Esophagus (tissue), 2 donors: ENCODE measurements at regions not wholly inside any gene's neighbourhood (a gene's known extent, or its start where the extent isn't known, plus 50 kb on each side); places are given as distances from the start of the nearest gene placed in this dataset.

Experiments used
- H3K27ac ChIP-seq, 2 donors: one replicate each; pipeline ENCODE4 v1.5.1; 2013; ENCODE audit warnings: low read depth in 2 of 2, mild to moderate bottlenecking in 2 of 2, inconsistent platforms in 1 of 2, low read length in 1 of 2, moderate library complexity in 1 of 2
- H3K27me3 ChIP-seq, 2 donors: one replicate each; pipeline ENCODE4 v1.6.1; 2013; ENCODE audit warnings: low read length in 2 of 2, control low read depth in 1 of 2, mild to moderate bottlenecking in 1 of 2; ENCODE audit not compliant: insufficient read depth in 2 of 2, control insufficient read depth in 1 of 2
- H3K36me3 ChIP-seq, 2 donors: one replicate each; pipeline ENCODE4 v1.6.1; 2013; ENCODE audit warnings: low read length in 1 of 2; ENCODE audit not compliant: control insufficient read depth in 2 of 2, insufficient read depth in 2 of 2
- H3K4me1 ChIP-seq, 2 donors: one replicate each; pipeline ENCODE4 v1.6.1; 2013; ENCODE audit warnings: low read length in 1 of 2; ENCODE audit not compliant: control insufficient read depth in 2 of 2, insufficient read depth in 2 of 2
- H3K4me3 ChIP-seq, 2 donors: one replicate each; pipeline ENCODE4 v1.5.1; 2013; ENCODE audit warnings: low read length in 2 of 2, mild to moderate bottlenecking in 2 of 2, low read depth in 1 of 2, moderate library complexity in 1 of 2
- H3K9me3 ChIP-seq, 2 donors: one replicate each; pipeline ENCODE4 v1.6.1; 2013; ENCODE audit warnings: mild to moderate bottlenecking in 2 of 2, low read depth in 1 of 2, low read length in 1 of 2, moderate library complexity in 1 of 2; ENCODE audit not compliant: control insufficient read depth in 2 of 2, insufficient read depth in 1 of 2
- WGBS, 2 donors: extraction: QIAGEN DNeasy Blood & Tissue Kit; methylation state at CpG; one replicate each; pipeline ENCODE4 v1.1.7; 2013; 5-methylcytosine and 5-hydroxymethylcytosine counted together
- donor health status: healthy with polysubstance abuse.
- donor health status: Bipolar disorder and iron deficiency.

GRCh38 chr3:127033171-127033570 is 50.3 kb downstream of the PLXNA1 start:
- H3K4me3 ChIP-seq, result no peak overlapping the region
- WGBS, 2 donors, result 67 to 75% methylated on average over 6 of the region's 6 CpGs
- no peak overlapping the region for H3K27ac ChIP-seq
- H3K4me1 ChIP-seq, result peaks cover 3 to 8% of the 10 kb centered on the region in 2 donors
- no peaks in the 10 kb centered on the region for H3K27me3 ChIP-seq
- no peaks in the 10 kb centered on the region for H3K9me3 ChIP-seq
- H3K36me3 ChIP-seq, result peaks cover 24 to 56% of the 10 kb centered on the region in 2 donors

- Histone ChIP-seq H3K4me1 (peaks cover 3 to 8% of the 10 kb centered on the region in 2 donors), H3K27ac (no peak overlapping the region), H3K27me3 (no peaks in the 10 kb centered on the region), H3K9me3 (no peaks in the 10 kb centered on the region), H3K36me3 (peaks cover 24 to 51% of the 10 kb centered on the region in 2 donors), H3K4me3 (no peak overlapping the region)
- WGBS, 2 donors, result 91 to 92% methylated on average over 20 of the region's 20 CpGs
These were observed 50.9 kb downstream of the PLXNA1 start for GRCh38 chr3:127033786-127034185.

- Histone ChIP-seq H3K9me3 (no peaks in the 10 kb centered on the region), H3K4me3 (no peak overlapping the region), H3K27me3 (no peaks in the 10 kb centered on the region), H3K27ac (no peak overlapping the region), H3K36me3 (peaks cover 24 to 48% of the 10 kb centered on the region in 2 donors), H3K4me1 (peaks cover 3 to 8% of the 10 kb centered on the region in 2 donors)
- 93 to 94% methylated on average over 27 to 30 of the region's 30 CpGs for WGBS, 2 donors
These were observed 51.5 kb downstream of the PLXNA1 start for GRCh38 chr3:127034195-127034989.

- WGBS, 2 donors, result 87 to 91% methylated on average over 13 of the region's 13 CpGs
- Histone ChIP-seq H3K36me3 (peaks cover 20 to 41% of the 10 kb centered on the region in 2 donors), H3K9me3 (no peaks in the 10 kb centered on the region), H3K27ac (no peak overlapping the region), H3K4me3 (no peak overlapping the region), H3K27me3 (no peaks in the 10 kb centered on the region), H3K4me1 (peaks cover 3 to 8% of the 10 kb centered on the region in 2 donors)
These were observed 52.2 kb downstream of the PLXNA1 start for GRCh38 chr3:127034990-127035652.

GRCh38 chr3:127035677-127036076 is 52.8 kb downstream of the PLXNA1 start:
- Histone ChIP-seq H3K4me1 (peaks cover 3 to 8% of the 10 kb centered on the region in 2 donors), H3K36me3 (peaks cover 17 to 36% of the 10 kb centered on the region in 2 donors), H3K9me3 (no peaks in the 10 kb centered on the region), H3K27me3 (no peaks in the 10 kb centered on the region), H3K4me3 (no peak overlapping the region), H3K27ac (peak overlapping the region; percentile 8 to 26)
- 40 to 48% methylated on average over 10 of the region's 10 CpGs for WGBS, 2 donors

- peaks cover 11 to 29% of the 10 kb centered on the region in 2 donors for H3K36me3 ChIP-seq
- H3K4me3 ChIP-seq, result no peak overlapping the region
- H3K9me3 ChIP-seq, result no peaks in the 10 kb centered on the region
- WGBS, 2 donors, result 86 to 87% methylated on average over 28 of the region's 28 CpGs
- H3K27ac ChIP-seq, result peak overlapping the region in 1 of 2 donors; percentile 26
- H3K4me1 ChIP-seq, result peaks cover 3 to 9% of the 10 kb centered on the region in 2 donors
- no peaks in the 10 kb centered on the region for H3K27me3 ChIP-seq
These were observed 53.5 kb downstream of the PLXNA1 start for GRCh38 chr3:127036209-127037020.

GRCh38 chr3:127037021-127037400 is 54.1 kb downstream of the PLXNA1 start:
- Histone ChIP-seq H3K9me3 (no peaks in the 10 kb centered on the region), H3K27ac (no peak overlapping the region)

GRCh38 chr3:127037418-127037841 is 54.5 kb downstream of the PLXNA1 start:
- Histone ChIP-seq H3K36me3 (peaks cover 7 to 21% of the 10 kb centered on the region in 2 donors), H3K9me3 (no peaks in the 10 kb centered on the region), H3K4me1 (peaks cover 3 to 10% of the 10 kb centered on the region in 2 donors), H3K27ac (no peak overlapping the region), H3K4me3 (no peak overlapping the region), H3K27me3 (no peaks in the 10 kb centered on the region)
- 68 to 76% methylated on average over 11 of the region's 11 CpGs for WGBS, 2 donors

More at GRCh38 chr3:127037021-127037400, 54.1 kb downstream of the PLXNA1 start:
- Histone ChIP-seq H3K4me1 (peaks cover 3 to 10% of the 10 kb centered on the region in 2 donors), H3K36me3 (peaks cover 9 to 24% of the 10 kb centered on the region in 2 donors), H3K27me3 (no peaks in the 10 kb centered on the region), H3K4me3 (no peak overlapping the region)
- 87 to 91% methylated on average over 16 of the region's 16 CpGs for WGBS, 2 donors

- Histone ChIP-seq H3K9me3 (no peaks in the 10 kb centered on the region), H3K27ac (no peak overlapping the region), H3K27me3 (no peaks in the 10 kb centered on the region), H3K4me1 (peaks cover 3 to 14% of the 10 kb centered on the region in 2 donors), H3K36me3 (peaks cover under 1 to 16% of the 10 kb centered on the region in 2 donors), H3K4me3 (no peak overlapping the region)
- WGBS, 2 donors, result 70 to 78% methylated on average over 10 of the region's 10 CpGs
These were observed 55.1 kb downstream of the PLXNA1 start for GRCh38 chr3:127037971-127038446.
